IPS-18a (cell line): ENCODE measurements at regions not wholly inside any gene's neighbourhood (a gene's known extent, or its start where the extent isn't known, plus 50 kb on each side); places are given as distances from the start of the nearest gene placed in this dataset.

Source experiments
- H3K27ac ChIP-seq: one replicate; pipeline ENCODE4 v1.5.1; 2013; ENCODE audit warnings: low read length
- H3K27me3 ChIP-seq: one replicate; pipeline ENCODE4 v1.6.1; 2013; ENCODE audit warnings: mild to moderate bottlenecking, low read length; ENCODE audit not compliant: control insufficient read depth, insufficient read depth
- H3K36me3 ChIP-seq: one replicate; pipeline ENCODE4 v1.6.1; 2013; ENCODE audit warnings: low read depth, low read length; ENCODE audit not compliant: control insufficient read depth
- H3K4me1 ChIP-seq: one replicate; pipeline ENCODE4 v1.6.1; 2013; ENCODE audit warnings: low read depth, low read length; ENCODE audit not compliant: control insufficient read depth
- H3K4me3 ChIP-seq: one replicate; pipeline ENCODE4 v1.5.1; 2013; ENCODE audit warnings: low read length
- H3K9ac ChIP-seq: one replicate; pipeline ENCODE4 v1.6.1; 2013; ENCODE audit warnings: mild to moderate bottlenecking, low read length, moderate library complexity
- H3K9me3 ChIP-seq: one replicate; pipeline ENCODE4 v1.6.1; 2013; ENCODE audit warnings: low read depth, low read length; ENCODE audit not compliant: control insufficient read depth

DNA sequence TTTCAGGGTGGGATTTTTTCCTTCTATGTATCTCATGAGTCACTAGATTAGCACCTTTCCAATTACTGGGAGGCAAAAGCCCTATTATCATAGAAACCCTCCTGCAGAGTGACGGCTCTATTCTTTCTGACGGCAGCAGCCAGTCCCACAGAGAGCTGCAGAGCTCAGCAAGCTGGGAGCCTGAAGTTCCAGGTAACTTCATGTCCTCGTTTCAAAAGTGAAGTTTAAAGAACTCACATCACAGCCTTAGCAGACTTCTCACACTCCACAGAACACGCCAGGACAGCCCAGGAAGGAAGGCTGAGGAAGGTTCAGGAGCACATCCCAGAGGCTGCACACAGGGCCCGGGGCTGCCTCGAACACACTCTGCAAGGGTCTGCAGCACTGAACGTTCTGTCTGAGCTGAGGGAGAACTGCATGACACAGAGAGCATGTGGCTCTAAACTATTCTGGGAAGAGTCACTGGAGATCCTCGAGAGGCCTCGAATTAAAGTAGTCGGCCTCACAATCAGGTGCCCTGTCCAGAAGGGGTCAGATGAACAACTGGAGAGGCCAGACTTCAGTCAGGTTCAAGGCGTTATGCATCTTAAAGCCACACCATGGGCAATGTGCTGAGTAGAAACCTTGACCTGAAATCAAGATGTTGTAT lies 104.2 kb upstream of the DRD2 start:
- Histone ChIP-seq H3K9ac (no peak overlapping the region), H3K4me1 (peaks cover 23% of the 10 kb centered on the region), H3K4me3 (no peak overlapping the region), H3K27ac (no peak overlapping the region), H3K9me3 (no peaks in the 10 kb centered on the region), H3K27me3 (no peaks in the 10 kb centered on the region), H3K36me3 (no peaks in the 10 kb centered on the region)

DNA sequence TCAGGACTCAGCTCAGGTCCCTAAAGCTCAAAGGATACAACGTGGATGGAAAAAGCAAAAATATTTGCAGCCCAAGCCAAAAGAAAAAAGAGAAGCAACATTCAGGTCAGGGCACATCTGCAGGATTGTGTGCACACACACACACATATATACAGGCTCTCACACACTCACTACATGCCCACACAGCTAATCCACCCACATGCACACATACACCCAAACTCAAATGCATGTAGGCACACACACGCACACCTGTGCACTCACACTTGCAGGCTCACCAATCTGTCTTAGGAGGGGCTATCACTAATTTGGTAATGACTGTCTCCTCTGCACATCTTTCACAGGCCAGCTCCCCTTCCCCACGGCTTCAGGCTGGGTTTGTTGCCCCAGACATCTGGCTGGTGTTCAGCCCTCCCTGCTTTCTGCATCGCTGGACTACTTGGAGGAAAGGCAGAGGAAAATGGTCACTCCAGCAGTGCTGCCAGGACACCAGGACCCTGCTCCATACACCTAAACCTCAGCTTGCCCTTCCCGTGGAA lies 103.6 kb upstream of the DRD2 start:
- Histone ChIP-seq H3K36me3 (no peaks in the 10 kb centered on the region), H3K27me3 (no peaks in the 10 kb centered on the region), H3K9ac (no peak overlapping the region), H3K4me3 (no peak overlapping the region), H3K4me1 (peaks cover 23% of the 10 kb centered on the region), H3K27ac (no peak overlapping the region), H3K9me3 (no peaks in the 10 kb centered on the region)

DNA sequence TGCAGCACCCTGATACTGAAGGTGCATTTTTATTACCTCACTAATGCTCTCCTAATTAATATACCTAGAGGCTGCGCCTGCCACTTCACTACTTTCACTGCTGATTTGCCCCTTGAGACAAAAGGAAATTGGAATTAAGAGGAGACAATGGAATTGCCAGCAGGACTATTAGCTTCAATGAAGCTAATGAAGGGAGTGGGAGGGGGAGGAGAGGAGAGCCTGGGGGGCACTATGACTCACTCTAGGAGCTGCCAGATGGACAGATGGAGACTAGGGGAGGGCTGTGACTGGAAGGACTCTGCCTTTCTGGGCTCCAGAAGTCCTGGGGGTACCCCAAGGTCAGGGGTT lies 102.8 kb upstream of the DRD2 start:
- H3K9ac ChIP-seq = no peak overlapping the region
- no peaks in the 10 kb centered on the region for H3K27me3 ChIP-seq
- no peaks in the 10 kb centered on the region for H3K36me3 ChIP-seq
- no peak overlapping the region for H3K4me3 ChIP-seq
- no peaks in the 10 kb centered on the region for H3K9me3 ChIP-seq
- no peak overlapping the region for H3K27ac ChIP-seq
- H3K4me1 ChIP-seq = peaks cover 23% of the 10 kb centered on the region

DNA sequence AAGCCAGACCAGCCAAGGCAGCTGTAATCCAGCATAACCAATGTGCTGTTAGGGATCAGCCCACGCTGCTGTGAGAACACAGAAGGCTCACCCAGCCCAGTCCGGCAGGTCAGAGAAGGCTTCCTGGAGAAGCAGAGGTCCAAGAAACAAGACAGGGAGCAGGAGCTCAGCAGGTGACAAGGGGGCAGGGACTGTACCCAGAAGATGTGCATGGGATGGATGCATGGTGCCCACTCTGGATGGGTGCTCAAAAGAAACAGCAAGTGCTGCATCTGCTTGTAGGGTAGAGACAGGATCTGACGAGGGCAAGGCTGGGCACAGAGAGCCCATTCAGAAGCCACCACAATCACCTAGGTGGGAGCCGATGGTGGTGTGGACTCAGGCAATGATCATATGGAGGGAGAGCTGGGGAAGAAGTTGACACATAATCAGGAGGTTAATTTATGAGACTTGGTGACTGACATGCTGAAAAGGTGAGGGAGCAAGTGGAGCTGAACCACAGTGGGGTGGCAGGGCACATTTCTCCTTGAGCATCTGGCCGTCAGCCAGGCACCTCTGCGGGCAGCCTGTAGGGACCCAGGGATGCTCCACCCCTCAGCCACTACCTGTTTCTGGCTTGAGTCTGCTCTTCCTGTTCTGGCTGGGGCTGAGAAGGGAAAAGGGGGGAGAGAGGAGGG lies 102.3 kb upstream of the DRD2 start:
- H3K9me3 ChIP-seq = no peaks in the 10 kb centered on the region
- no peaks in the 10 kb centered on the region for H3K36me3 ChIP-seq
- H3K27ac ChIP-seq = no peak overlapping the region
- no peak overlapping the region for H3K4me3 ChIP-seq
- H3K9ac ChIP-seq = no peak overlapping the region
- H3K27me3 ChIP-seq = no peaks in the 10 kb centered on the region
- peaks cover 23% of the 10 kb centered on the region for H3K4me1 ChIP-seq

DNA sequence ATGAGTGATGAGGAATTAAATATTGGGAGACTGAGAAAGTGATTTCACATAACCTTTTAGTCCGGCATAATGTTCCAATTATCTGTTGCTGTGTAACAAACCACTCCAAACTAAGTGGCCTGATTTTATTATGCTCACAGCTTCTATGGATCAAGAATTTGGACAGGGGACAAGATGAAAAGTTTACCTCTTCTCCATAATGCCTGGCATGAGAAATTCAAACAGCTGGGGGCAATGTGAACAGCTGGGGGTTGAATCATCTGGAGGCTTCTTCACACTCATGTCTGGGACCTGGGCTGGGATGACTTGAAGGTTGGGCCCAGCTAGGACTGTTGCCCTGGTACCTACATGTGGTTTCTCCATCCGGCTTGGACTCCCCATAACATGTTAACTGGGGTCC lies 99.4 kb upstream of the DRD2 start:
- Histone ChIP-seq H3K27me3 (no peaks in the 10 kb centered on the region), H3K9me3 (no peaks in the 10 kb centered on the region), H3K4me1 (peaks cover 26% of the 10 kb centered on the region), H3K9ac (no peak overlapping the region), H3K36me3 (no peaks in the 10 kb centered on the region), H3K27ac (no peak overlapping the region), H3K4me3 (no peak overlapping the region)

DNA sequence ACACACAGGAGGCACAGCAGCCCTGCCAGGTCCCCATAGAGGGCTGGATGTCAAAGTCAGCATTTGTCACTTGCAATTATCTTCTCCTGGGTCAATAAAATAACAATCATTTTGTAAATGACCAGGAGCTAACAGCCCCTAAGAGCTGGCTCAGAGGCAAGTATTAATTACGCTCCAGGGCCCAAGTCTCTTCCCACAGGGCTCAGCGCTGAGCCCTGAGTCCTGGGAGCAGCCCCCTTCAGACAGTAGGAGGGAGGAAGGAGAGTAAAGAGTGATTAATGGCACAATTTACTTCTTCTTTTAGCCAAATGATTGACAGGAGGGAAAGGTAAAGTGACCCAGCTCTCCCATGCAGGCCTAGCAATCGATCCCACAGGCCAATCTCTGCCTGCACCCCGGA lies 99.0 kb upstream of the DRD2 start:
- H3K9ac ChIP-seq = no peak overlapping the region
- no peaks in the 10 kb centered on the region for H3K36me3 ChIP-seq
- peaks cover 22% of the 10 kb centered on the region for H3K4me1 ChIP-seq
- H3K4me3 ChIP-seq = no peak overlapping the region
- no peak overlapping the region for H3K27ac ChIP-seq
- no peaks in the 10 kb centered on the region for H3K9me3 ChIP-seq
- H3K27me3 ChIP-seq = no peaks in the 10 kb centered on the region

DNA sequence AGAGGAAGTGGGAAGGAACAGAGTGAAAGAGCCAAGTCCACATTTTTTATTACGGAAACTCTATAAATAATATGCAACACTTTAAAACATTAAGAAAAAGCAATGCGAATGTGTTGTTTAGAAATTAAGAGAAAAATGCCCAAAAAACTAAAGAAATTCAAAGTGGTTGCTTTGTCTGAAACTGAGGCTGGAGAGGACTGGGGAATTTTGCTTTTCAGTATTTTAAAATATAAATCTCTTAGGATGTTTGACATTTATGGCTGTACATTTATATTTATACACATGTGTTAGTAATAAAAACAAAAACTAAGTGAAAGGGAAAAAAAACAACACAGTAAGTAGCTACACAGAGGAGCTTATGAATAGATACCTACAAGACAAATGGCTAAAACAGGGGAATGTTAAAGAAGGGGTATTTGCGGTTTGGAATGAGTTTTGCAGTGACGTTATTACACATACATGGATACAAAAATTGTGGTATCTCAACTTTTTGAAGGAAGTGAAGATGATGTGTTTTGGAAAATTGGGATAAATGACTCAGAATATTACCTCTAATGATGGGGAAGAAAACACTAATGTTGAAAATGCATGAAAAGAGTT lies 97.0 kb upstream of the DRD2 start:
- no peaks in the 10 kb centered on the region for H3K27me3 ChIP-seq
- H3K4me3 ChIP-seq = no peak overlapping the region
- H3K4me1 ChIP-seq = peaks cover 15% of the 10 kb centered on the region
- H3K9ac ChIP-seq = no peak overlapping the region
- H3K9me3 ChIP-seq = no peaks in the 10 kb centered on the region
- no peak overlapping the region for H3K27ac ChIP-seq
- H3K36me3 ChIP-seq = no peaks in the 10 kb centered on the region

DNA sequence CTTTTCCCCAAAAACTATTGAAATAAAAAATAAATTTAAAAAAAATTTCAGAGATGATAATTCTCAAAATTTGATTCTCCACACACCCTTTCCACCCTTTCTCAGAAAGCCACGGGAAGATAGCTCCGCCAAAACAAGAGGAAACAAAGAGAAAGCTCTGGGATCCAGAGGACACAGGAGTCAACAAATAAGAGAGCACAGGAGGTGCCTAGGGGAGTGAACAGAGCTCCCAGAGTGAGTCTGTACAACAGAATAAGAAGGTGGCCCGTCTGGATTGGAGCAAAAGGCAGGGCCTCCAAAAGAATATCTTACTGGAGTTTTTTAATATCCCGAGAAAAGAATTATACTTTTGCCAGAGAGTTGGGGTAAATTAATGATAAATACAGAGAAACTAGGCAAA lies 96.3 kb upstream of the DRD2 start:
- H3K9ac ChIP-seq = no peak overlapping the region
- no peaks in the 10 kb centered on the region for H3K9me3 ChIP-seq
- H3K4me3 ChIP-seq = no peak overlapping the region
- no peaks in the 10 kb centered on the region for H3K36me3 ChIP-seq
- peaks cover 15% of the 10 kb centered on the region for H3K4me1 ChIP-seq
- H3K27me3 ChIP-seq = no peaks in the 10 kb centered on the region
- H3K27ac ChIP-seq = no peak overlapping the region

DNA sequence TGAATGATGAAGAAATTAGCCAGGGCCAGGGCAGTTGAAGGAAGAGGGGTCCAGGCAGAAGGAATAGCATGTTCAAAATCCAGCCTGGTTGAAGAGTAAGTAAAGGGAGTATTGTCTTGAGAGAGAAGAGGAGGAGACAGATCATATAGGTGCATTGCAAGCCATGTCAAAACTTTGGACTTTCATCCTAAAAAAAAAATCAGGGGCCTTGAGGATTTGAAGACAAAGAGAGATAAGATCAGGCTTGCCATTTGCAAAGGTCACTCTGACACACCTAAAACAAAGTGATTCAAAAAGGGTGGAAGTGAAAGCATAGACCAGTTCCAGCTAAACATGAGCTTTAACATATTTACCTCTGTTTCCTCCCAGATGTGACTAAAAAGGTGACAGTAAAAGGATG lies 95.7 kb upstream of the DRD2 start:
- Histone ChIP-seq H3K36me3 (no peaks in the 10 kb centered on the region), H3K4me3 (no peak overlapping the region), H3K27ac (no peak overlapping the region), H3K27me3 (no peaks in the 10 kb centered on the region), H3K9ac (no peak overlapping the region), H3K9me3 (no peaks in the 10 kb centered on the region), H3K4me1 (peaks cover 15% of the 10 kb centered on the region)

DNA sequence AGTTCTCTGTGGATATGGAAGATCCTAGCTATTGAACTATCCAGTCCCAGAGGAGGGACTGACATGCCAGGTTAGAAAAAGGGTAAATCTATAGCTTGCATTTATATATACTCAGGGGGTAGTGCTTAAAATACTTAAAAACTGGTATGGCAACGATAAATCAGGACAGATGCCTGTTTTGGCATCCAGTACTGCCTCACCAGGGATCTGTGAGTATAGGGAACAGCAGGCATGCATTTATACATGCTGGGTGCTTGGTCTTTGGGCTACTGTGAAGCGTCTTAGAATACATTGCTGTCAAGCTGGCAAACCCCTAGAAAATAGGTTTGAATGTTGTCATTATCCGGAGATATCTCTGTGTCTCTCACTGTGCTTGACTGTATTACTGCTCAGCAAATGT lies 94.2 kb upstream of the DRD2 start:
- no peak overlapping the region for H3K4me3 ChIP-seq
- no peak overlapping the region for H3K27ac ChIP-seq
- no peaks in the 10 kb centered on the region for H3K27me3 ChIP-seq
- no peaks in the 10 kb centered on the region for H3K36me3 ChIP-seq
- no peaks in the 10 kb centered on the region for H3K9me3 ChIP-seq
- H3K4me1 ChIP-seq = peaks cover 15% of the 10 kb centered on the region
- H3K9ac ChIP-seq = no peak overlapping the region

DNA sequence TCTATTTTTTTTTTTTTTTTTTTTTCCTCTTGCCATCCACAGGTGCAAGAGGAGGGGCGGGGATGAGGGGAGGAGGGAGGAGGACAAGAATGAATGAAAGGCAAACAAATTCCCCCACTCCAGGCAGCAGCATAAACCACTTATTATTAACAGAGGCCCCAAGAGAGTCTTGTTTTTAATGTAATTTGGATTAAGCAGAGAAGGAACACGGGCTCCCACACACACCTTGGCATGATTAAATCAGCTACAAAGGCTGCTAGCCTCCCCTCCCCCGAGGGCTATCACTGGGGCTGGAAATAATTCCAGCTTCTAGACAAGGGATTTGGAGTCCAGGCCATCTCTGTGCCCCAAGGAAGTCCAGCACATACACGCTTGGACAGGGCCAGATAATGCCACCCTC lies 93.4 kb upstream of the DRD2 start:
- no peaks in the 10 kb centered on the region for H3K36me3 ChIP-seq
- peaks cover 15% of the 10 kb centered on the region for H3K4me1 ChIP-seq
- H3K27me3 ChIP-seq = no peaks in the 10 kb centered on the region
- no peak overlapping the region for H3K9ac ChIP-seq
- H3K9me3 ChIP-seq = no peaks in the 10 kb centered on the region
- H3K27ac ChIP-seq = no peak overlapping the region
- no peak overlapping the region for H3K4me3 ChIP-seq
